NCI-H748 (cell line): ENCODE measurements at regions not wholly inside any gene's neighbourhood (a gene's known extent, or its start where the extent isn't known, plus 50 kb on each side); places are given as distances from the start of the nearest gene placed in this dataset.

Experiments
- DNase-seq: peaks from one replicate; lab custom pipeline; 2025; ENCODE audit not compliant: unreplicated experiment; lab: John Stamatoyannopoulos, UW

- no peak for DNase-seq
These were observed 1299.9 kb downstream of the FSCB start for GRCh38 chr14:43207189-43207588.

GRCh38 chr14:43204816-43205215 is 1302.3 kb downstream of the FSCB start:
- DNase-seq = no peak

GRCh38 chr14:43200519-43200918 is 1306.6 kb downstream of the FSCB start:
- no peak for DNase-seq

- DNase-seq = no peak
These were observed 1308.6 kb downstream of the FSCB start for GRCh38 chr14:43198465-43198864.

DNA sequence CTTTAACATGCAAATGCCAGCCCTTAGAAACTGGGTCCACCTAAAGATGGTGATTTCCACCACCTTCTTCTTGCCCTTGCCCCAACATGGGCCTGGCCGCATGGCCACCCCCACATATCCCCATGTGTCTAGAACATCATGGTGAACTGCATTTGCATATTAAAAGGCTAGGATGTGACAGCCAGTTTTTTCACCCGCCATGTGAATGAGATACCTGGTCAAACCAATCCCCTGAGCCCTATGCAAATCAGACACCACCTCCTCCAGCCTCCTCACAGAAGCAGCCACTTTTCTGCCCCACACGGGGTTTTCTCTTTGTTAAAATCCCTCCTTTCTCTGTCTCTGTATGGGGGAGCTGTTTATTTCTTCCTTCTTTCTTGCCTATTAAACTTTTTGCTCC is 1322.5 kb downstream of the FSCB start:
- no peak for DNase-seq

- DNase-seq = no peak
These were observed 1323.2 kb downstream of the FSCB start for GRCh38 chr14:43183916-43184315.

DNA sequence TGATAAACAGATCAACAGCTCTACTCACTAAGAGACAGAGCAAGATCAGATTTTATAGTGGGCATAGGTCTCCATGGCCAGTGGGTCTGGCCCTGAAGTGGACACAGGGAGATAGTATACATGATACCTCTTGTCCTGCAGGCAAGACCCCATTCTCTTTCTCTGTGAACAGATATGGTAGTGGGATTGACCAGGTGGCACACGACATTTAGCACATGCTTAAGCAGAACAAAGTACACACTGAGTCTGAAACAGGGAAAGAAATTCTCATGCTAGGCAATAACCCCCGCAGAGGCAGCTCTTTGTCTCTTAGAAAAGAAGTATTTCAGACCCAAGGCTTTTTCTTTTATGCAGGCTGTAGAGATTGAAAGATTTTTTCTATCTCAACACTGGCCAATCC is 1331.2 kb downstream of the FSCB start:
- DNase-seq = no peak

GRCh38 chr14:43172899-43173548 is 1334.1 kb downstream of the FSCB start:
- no peak for DNase-seq

DNA sequence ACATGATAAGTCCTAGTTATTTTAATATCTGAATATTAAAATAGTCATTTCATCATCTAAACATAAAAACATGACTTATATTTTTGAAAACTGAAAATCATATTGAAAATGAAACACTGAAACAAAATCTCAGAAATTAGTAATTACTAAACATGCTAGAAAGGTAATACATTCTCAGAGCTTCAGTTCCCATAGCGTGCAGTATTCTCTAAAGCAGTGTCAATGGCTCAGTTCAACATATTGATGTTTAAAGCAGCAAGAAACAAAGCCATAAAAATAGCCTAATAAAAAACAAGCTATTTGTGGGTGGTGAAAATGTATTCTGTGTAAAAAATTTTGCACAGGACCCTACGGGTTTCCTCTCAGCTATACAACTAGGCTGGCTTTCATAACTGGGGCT is 1337.4 kb downstream of the FSCB start:
- DNase-seq = no peak

DNA sequence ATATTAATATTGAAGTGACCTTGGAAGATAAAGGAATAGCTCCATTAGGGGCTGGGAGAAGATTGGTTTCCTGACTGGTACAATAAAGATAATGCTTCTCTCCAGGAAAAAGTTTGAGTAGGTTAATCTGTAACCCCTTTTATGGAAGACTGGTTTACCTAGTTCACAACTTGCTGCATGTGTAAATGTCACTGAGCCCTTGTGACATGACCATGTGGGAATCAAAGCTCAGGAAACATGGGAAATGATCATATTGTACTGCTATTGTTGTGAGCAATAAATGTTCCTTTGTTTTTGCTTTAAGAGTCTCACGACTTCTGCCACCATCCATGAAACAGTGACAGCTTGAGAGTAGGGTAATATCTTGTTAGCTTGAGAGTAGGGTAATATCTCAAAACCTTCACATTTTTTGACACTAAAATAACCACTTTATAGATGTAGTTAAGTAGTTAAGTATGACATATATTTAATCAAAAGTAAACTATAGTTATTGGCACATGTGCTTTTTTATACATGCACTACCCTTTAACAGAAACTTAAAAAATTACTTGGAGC is 1338.6 kb downstream of the FSCB start:
- DNase-seq = no peak

DNA sequence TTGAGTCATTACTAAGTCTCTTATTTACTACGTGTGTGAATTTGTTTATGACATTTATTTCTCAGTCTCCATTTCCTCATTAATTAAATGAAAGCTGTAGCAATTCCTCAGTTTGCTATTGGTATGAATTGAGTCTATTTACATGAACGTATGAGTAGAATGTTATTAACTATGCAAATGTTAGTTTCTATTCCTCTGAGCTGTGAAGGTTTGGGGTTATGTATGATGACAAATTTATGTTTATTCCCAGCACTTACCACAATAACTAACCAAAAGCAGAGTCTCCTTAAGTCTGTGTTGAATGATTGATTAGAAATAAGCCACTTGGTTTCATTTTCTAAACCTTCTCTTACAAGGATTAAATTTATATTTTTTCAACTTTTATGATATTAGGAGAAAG is 1340.9 kb downstream of the FSCB start:
- no peak for DNase-seq

DNA sequence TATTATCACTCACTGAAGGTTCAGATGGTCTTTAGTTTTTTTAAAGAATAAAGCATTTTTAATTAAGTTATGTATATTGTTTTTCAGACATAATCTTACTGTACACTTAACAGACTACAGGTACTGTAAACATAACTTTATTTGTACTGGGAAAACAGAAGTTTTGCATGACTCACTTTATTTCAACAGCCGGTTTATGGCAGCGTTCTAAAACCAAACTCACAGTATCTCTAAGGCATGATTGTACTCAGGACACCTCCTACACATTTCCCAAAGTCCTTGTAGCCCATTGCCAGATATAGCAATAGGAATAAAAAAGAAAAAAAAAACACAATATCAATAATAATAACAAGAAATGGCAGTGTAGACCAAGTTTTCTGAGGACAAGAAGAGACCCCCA is 1341.4 kb downstream of the FSCB start:
- DNase-seq = no peak

DNA sequence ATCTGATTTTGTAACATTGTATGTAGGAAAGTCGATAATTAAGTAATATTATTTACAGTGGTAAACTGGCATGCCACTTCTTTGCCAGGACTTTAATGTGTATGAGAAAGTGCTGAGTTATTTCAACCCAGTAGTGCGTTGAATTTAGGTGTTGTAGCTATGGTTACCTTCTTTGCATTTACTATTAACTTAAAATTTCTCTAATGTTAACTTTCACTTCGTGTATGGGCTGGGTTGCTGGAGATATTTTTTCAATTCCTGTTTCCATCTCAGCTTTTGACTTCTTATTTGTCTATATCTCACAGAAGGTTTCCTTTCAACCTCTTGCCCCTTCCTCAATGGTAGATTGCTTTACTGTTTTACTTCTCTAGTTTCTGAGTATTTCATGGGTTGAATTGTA is 1345.6 kb downstream of the FSCB start:
- DNase-seq = no peak

DNA sequence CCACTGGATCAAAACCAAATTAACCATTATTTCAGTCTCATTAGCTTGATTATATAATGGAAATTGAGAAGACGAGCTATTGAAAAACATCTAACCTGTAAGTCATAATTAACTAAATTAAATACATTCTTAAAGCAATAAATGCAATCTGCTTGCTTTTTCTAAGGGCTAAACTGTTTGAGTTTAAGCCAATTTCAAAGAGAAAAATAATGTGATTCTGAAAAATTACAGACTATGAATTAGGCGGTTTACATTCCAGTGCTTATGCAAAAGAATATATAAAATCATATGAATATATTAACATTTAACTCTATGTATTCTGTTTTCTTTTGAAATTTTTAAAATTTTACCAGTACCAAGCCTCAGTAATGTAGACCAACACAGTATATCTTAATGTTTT is 1349.4 kb downstream of the FSCB start:
- DNase-seq = no peak

- no peak for DNase-seq
These were observed 1351.2 kb downstream of the FSCB start for GRCh38 chr14:43155924-43156323.

- no peak for DNase-seq
These were observed 1351.8 kb downstream of the FSCB start for GRCh38 chr14:43155258-43155657.

- no peak for DNase-seq
These were observed 1359.6 kb downstream of the FSCB start for GRCh38 chr14:43147485-43147884.

DNA sequence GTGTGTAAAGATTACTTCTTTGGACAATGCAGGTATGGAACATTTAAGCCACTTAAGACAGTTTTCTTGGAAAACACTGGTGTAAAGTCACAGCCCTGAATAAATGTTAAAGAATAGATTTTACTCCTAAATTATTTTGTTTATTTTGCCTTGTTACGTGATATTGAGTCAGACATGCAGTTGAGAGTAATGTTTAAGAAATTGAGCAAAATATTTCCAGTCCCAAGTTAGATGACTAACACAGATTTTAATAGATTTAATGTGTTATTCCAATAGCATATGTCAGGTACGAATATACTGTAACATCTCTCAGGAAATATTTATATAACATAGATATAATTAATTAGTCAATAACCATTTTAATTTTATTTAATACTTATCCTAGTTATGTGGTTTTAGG is 1361.7 kb downstream of the FSCB start:
- DNase-seq = no peak

- DNase-seq = no peak
These were observed 1364.0 kb downstream of the FSCB start for GRCh38 chr14:43143106-43143505.

GRCh38 chr14:43141636-43142191 is 1365.4 kb downstream of the FSCB start:
- DNase-seq = no peak

DNA sequence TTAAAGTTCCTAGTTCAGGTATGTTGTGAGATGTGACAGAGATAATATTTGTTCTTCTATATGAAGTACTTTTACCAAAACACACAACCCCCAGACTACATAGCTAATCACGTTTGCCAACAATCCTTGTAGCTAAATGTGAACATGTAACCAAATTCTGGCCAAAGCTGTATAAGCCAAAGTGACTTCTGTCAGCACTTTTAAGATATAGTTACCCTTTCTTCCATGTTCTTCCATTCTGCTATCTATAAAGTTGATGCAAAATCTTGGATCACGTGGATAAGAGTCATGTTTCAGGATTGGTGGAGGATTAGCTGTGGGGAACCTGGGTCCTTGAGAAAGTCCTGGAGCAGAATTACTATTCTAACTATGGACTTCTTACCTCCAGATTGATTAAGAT is 1366.6 kb downstream of the FSCB start:
- DNase-seq = no peak

DNA sequence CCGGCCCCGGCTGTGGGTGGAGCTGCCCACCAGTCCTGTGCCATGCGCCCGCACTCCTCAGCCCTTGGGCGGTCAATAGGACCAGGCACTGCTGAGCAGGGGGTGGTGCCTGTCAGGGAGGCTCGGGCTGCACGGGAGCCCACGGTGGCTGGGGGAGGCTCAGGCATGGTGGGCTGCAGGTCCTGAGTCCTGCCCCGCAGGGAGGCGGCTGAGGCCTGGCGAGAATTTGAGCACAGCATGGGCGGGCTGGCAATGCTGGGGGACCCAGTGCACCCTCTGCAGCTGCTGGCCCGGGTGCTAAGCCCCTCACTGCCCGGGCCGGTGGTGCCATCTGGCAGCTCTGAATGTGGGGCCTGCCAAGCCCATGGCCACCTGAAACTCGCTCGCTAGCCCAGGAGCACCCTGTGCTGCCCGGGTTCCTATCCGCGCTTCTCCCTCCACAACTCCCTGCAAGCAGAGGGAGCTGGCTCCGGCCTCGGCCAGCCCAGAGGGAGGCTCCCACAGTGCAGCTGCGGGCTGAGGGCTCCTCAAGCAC is 1371.1 kb downstream of the FSCB start:
- no peak for DNase-seq

DNA sequence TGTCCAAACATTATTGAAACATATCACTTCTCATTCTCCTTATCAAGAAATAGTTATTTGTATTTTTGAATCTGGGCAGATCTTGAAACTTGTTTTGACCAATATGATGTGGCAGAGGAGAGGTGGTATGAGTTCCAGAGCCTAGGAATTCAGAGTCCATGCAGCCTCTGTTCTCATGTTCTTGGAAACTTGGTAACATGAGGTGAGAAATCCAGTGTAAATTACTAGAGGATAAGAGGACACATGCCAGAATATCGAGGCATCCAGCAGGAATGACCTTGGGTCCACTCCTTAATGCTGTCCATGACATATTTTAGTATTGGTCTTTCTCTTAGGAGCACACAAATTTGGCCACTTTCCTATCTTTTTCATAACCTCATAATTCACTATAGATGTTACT is 1374.6 kb downstream of the FSCB start:
- DNase-seq = no peak
